ENCODE measurements at regions not wholly inside any gene's neighbourhood (a gene's known extent, or its start where the extent isn't known, plus 50 kb on each side); places are given as distances from the start of the nearest gene placed in this dataset.

- TF ChIP-seq CTCF (conservative IDR thresholded peaks at IDR 0.05): no peak
- no peak for TF ChIP-seq EZH2 (IDR thresholded peaks at IDR 0.05; ENCODE audit: low read depth)
Observed at GRCh38 chrX:94511564-94511963, 837.6 kb downstream of the FAM133A start.

Measured in PC-9 (cell line).